SK-N-SH (cell line): ENCODE measurements at regions not wholly inside any gene's neighbourhood (a gene's known extent, or its start where the extent isn't known, plus 50 kb on each side); places are given as distances from the start of the nearest gene placed in this dataset.

ENCODE experiments used
- CTCF ChIA-PET: fragments of 300-600, 350-600 bp; formaldehyde crosslinking; extraction: SDS; loops from one replicate; lab custom pipeline; 2021; lab: Yijun Ruan, JAX
- POLR2A ChIA-PET: fragments of 350-600 bp; sonication (Branson Sonifier 250); formaldehyde crosslinking; extraction: SDS; loops from one replicate; lab custom pipeline; 2020; ENCODE audit warnings: antibody characterized with exemption, inconsistent platforms; lab: Yijun Ruan, JAX
- DNase-seq: peaks from one replicate; pipeline ENCODE4 v3.0.0; 2012
- H2AFZ ChIP-seq: fragments of 200-600 bp; sonication (generic); 2 replicates; pipeline ENCODE4 v1.8.1; 2016; ENCODE audit warnings: antibody characterized with exemption, mild to moderate bottlenecking, low read depth
- H3F3A ChIP-seq: fragments of 200-600 bp; sonication (generic); replicated peaks from 2 replicates; pipeline ENCODE3; 2016; ENCODE audit warnings: antibody characterized with exemption, mild to moderate bottlenecking; ENCODE audit not compliant: insufficient read depth
- H3K27ac ChIP-seq, 2 experiments: fragments of 200-500 bp in 1 of 2; fragments of 200-600 bp in 1 of 2; sonication (Bioruptor generic) in 1 of 2; sonication (generic), shearing (Covaris generic) in 1 of 2; 2 replicates each; pipeline versions ENCODE4 v1.5.1 to v1.6.1; 2014 to 2016; ENCODE audit warnings: low read depth in 2 of 2, inconsistent platforms in 1 of 2, low read length in 1 of 2, mild to moderate bottlenecking in 1 of 2, mixed read lengths in 1 of 2
- H3K27me3 ChIP-seq: fragments of 200-600 bp; sonication (generic), shearing (Covaris generic); 2 replicates; pipeline ENCODE4 v1.6.1; 2016; ENCODE audit warnings: mixed run types; ENCODE audit not compliant: insufficient read depth
- H3K36me3 ChIP-seq, 2 experiments: fragments of 200-500 bp in 1 of 2; fragments of 200-600 bp in 1 of 2; sonication (Bioruptor generic) in 1 of 2; sonication (generic) in 1 of 2; replicated peaks in 1 of 2; 2 replicates each; pipeline versions ENCODE3 to v1.5.1; 2014 to 2016; ENCODE audit warnings: low read length in 1 of 2, mild to moderate bottlenecking in 1 of 2; ENCODE audit not compliant: insufficient read depth in 2 of 2, control insufficient read depth in 1 of 2
- H3K4me1 ChIP-seq, 2 experiments: fragments of 200-500 bp in 1 of 2; fragments of 200-600 bp in 1 of 2; sonication (Bioruptor generic) in 1 of 2; sonication (generic), shearing (Covaris generic) in 1 of 2; 2 replicates each; pipeline versions ENCODE4 v1.5.1 to v1.6.1; 2014 to 2016; ENCODE audit warnings: low read depth in 1 of 2, low read length in 1 of 2, mixed run types in 1 of 2; ENCODE audit not compliant: insufficient read depth in 2 of 2, control insufficient read depth in 1 of 2
- H3K4me2 ChIP-seq: fragments of 200-600 bp; sonication (generic), shearing (Covaris generic); 2 replicates; pipeline ENCODE4 v1.6.1; 2017; ENCODE audit warnings: mixed run types
- H3K4me3 ChIP-seq, 2 experiments: fragments of 200-500 bp in 1 of 2; fragments of 200-600 bp in 1 of 2; sonication (Bioruptor generic) in 1 of 2; sonication (generic), shearing (Covaris generic) in 1 of 2; 2 replicates each; pipeline versions ENCODE4 v1.5.1 to v1.8.1; 2014 to 2016; ENCODE audit warnings: low read depth in 2 of 2, inconsistent platforms in 1 of 2, low read length in 1 of 2, mild to moderate bottlenecking in 1 of 2, mixed read lengths in 1 of 2, moderate library complexity in 1 of 2
- H3K79me2 ChIP-seq: fragments of 200-600 bp; sonication (generic); 2 replicates; pipeline ENCODE4 v1.8.1; 2017; ENCODE audit warnings: mild to moderate bottlenecking; ENCODE audit not compliant: insufficient read depth
- H3K9ac ChIP-seq: fragments of 200-600 bp; sonication (generic); 2 replicates; pipeline ENCODE4 v1.6.1; 2017; ENCODE audit warnings: mixed run types
- H3K9me2 ChIP-seq: fragments of 200-600 bp; sonication (generic); 2 replicates; pipeline ENCODE4 v1.6.1; 2017; ENCODE audit warnings: mixed run types
- H3K9me3 ChIP-seq: fragments of 200-600 bp; sonication (generic); 2 replicates; pipeline ENCODE4 v1.6.1; 2017; ENCODE audit warnings: mixed run types, mild to moderate bottlenecking, moderate library complexity
- H4K20me1 ChIP-seq: fragments of 200-600 bp; sonication (generic); 2 replicates; pipeline ENCODE4 v1.6.1; 2017; ENCODE audit warnings: mild to moderate bottlenecking, mixed run types; ENCODE audit not compliant: insufficient read depth
- ELF1 ChIP-seq: IDR thresholded peaks from 2 replicates; pipeline ENCODE4 v1.4.0; 2012
- EP300 ChIP-seq, 2 experiments: IDR thresholded peaks; 2 replicates each; pipeline versions ENCODE4 v1.4.0 to v1.6.1; 2012; ENCODE audit warnings: borderline replicate concordance in 1 of 2, low read depth in 1 of 2, low read length in 1 of 2
- FOXM1 ChIP-seq: IDR thresholded peaks from 2 replicates; pipeline ENCODE4 v1.4.0; 2012; ENCODE audit warnings: low read depth, mild to moderate bottlenecking
- GABPA ChIP-seq: IDR thresholded peaks from 2 replicates; pipeline ENCODE4 v1.4.0; 2012; ENCODE audit warnings: low read depth, mild to moderate bottlenecking
- GATA2 ChIP-seq: sonication (generic); formaldehyde crosslinking; IDR thresholded peaks from 2 replicates; pipeline ENCODE4 v1.5.0; 2020; ENCODE audit warnings: mild to moderate bottlenecking, missing genetic modification reagents
- IRF3 ChIP-seq: fragments of 150-350 bp; IDR thresholded peaks from 2 replicates; pipeline ENCODE4 v1.6.1; 2016; ENCODE audit warnings: mild to moderate bottlenecking, low read depth, low read length
- JUND ChIP-seq: IDR thresholded peaks from 2 replicates; pipeline ENCODE4 v1.4.0; 2012
- MEF2A ChIP-seq: IDR thresholded peaks from 2 replicates; pipeline ENCODE4 v1.4.0; 2012; ENCODE audit warnings: low read depth, borderline replicate concordance
- MXI1 ChIP-seq: IDR thresholded peaks from 2 replicates; pipeline ENCODE4 v1.6.1; 2012; ENCODE audit warnings: mild to moderate bottlenecking, low read depth, low read length, improper control_type of control experiment
- NFIC ChIP-seq: IDR thresholded peaks from 2 replicates; pipeline ENCODE4 v1.4.0; 2012; ENCODE audit warnings: borderline replicate concordance
- NRF1 ChIP-seq: IDR thresholded peaks from 2 replicates; pipeline ENCODE4 v1.6.1; 2012; ENCODE audit warnings: low read depth, mild to moderate bottlenecking, low read length
- PBX3 ChIP-seq: IDR thresholded peaks from 2 replicates; pipeline ENCODE4; 2012
- POLR2AphosphoS5 ChIP-seq: IDR thresholded peaks from 2 replicates; pipeline ENCODE4 v1.6.1; 2012; ENCODE audit warnings: low read depth, low read length
- RAD21 ChIP-seq: IDR thresholded peaks from 2 replicates; pipeline ENCODE4 v1.6.1; 2012; ENCODE audit warnings: mild to moderate bottlenecking, low read length
- RFX5 ChIP-seq: IDR thresholded peaks from 2 replicates; pipeline ENCODE4 v1.6.1; 2012; ENCODE audit warnings: mild to moderate bottlenecking, improper control_type of control experiment, low read length
- RXRA ChIP-seq: IDR thresholded peaks from 2 replicates; pipeline ENCODE4 v1.4.0; 2012; ENCODE audit warnings: low read depth, mild to moderate bottlenecking, borderline replicate concordance
- SIN3A ChIP-seq: IDR thresholded peaks from 2 replicates; pipeline ENCODE4 v1.6.1; 2012; ENCODE audit warnings: low read depth, mild to moderate bottlenecking, low read length, moderate library complexity, borderline replicate concordance
- SMC3 ChIP-seq: IDR thresholded peaks from 2 replicates; pipeline ENCODE4 v1.6.1; 2012; ENCODE audit warnings: low read depth, low read length, improper control_type of control experiment
- TAF1 ChIP-seq: IDR thresholded peaks from 2 replicates; pipeline ENCODE4 v1.6.1; 2012; ENCODE audit warnings: low read depth, mild to moderate bottlenecking, low read length, moderate library complexity, borderline replicate concordance
- TCF12 ChIP-seq: IDR thresholded peaks from 2 replicates; pipeline ENCODE4 v1.4.0; 2012
- TEAD4 ChIP-seq: IDR thresholded peaks from 2 replicates; pipeline ENCODE4 v1.4.0; 2012; ENCODE audit warnings: mild to moderate bottlenecking, borderline replicate concordance; ENCODE audit not compliant: insufficient read depth
- USF2 ChIP-seq: fragments of 150-350 bp; IDR thresholded peaks from 2 replicates; pipeline ENCODE4 v1.6.1; 2017; ENCODE audit warnings: antibody characterized with exemption, low read length, low read depth, borderline replicate concordance
- YY1 ChIP-seq: IDR thresholded peaks from 2 replicates; pipeline ENCODE4 v1.4.0; 2012; ENCODE audit warnings: low read depth, mild to moderate bottlenecking
- WGBS: methylation state at CpG from one replicate; pipeline ENCODE4 v1.1.6; 2017; ENCODE audit warnings: low lambda C conversion rate; 5-methylcytosine and 5-hydroxymethylcytosine counted together

- TF ChIP-seq RXRA = no peak
- no peak for TF ChIP-seq USF2
- TF ChIP-seq FOXM1 = no peak
- TF ChIP-seq GABPA = no peak
- TF ChIP-seq SMC3 = no peak
- TF ChIP-seq ELF1 = no peak
- TF ChIP-seq RAD21 = no peak
- no peak for TF ChIP-seq SIN3A
- TF ChIP-seq PBX3 = no peak
- no peak for TF ChIP-seq TCF12
- TF ChIP-seq TEAD4 = no peak
- no peak for TF ChIP-seq NFIC
- no peak for TF ChIP-seq EP300 (IDR thresholded peaks at IDR 0.05; ENCODE audit: borderline replicate concordance in 1 of 2, low read depth in 1 of 2, low read length in 1 of 2)
- TF ChIP-seq GATA2 = no peak
- no peak for TF ChIP-seq YY1
- no peak for TF ChIP-seq RFX5
- no peak for TF ChIP-seq TAF1
- TF ChIP-seq MEF2A = no peak
- TF ChIP-seq, all 33 proteins: peak for 0
- 84% methylated on average over 36 of the region's 37 CpGs for WGBS
These were observed 616.6 kb downstream of the TBC1D22A start for GRCh38 chr22:47379037-47379436.

GRCh38 chr22:47377926-47378560, 615.6 kb downstream of the TBC1D22A start:
- WGBS = 9% methylated on average over 5 of the region's 5 CpGs
- no peaks in the 10 kb centered on the region for H3F3A ChIP-seq
- no peaks in the 10 kb centered on the region for H3K9me2 ChIP-seq
- DNase-seq = no peak
- no peak overlapping the region for H3K9ac ChIP-seq
- CTCF ChIA-PET = no interaction called here
- H3K79me2 ChIP-seq = no peaks in the 10 kb centered on the region
- no peaks in the 10 kb centered on the region for H3K9me3 ChIP-seq
- peaks cover 0 to 2% of the 10 kb centered on the region in 2 experiments; a peak in 1 of 4 replicates for H3K4me1 ChIP-seq
- no peaks in the 10 kb centered on the region for H4K20me1 ChIP-seq
- TF ChIP-seq JUND = no peak
- no peak for TF ChIP-seq RXRA
- TF ChIP-seq TCF12 = no peak
- no peak for TF ChIP-seq EP300 (IDR thresholded peaks at IDR 0.05; ENCODE audit: borderline replicate concordance in 1 of 2, low read depth in 1 of 2, low read length in 1 of 2)
- TF ChIP-seq NRF1 = no peak
- TF ChIP-seq IRF3 = no peak
- no peak for TF ChIP-seq RAD21
- TF ChIP-seq GABPA = no peak
- TF ChIP-seq RFX5 = no peak
- no peak for TF ChIP-seq FOXM1
- TF ChIP-seq MXI1 = no peak
- no peak for TF ChIP-seq GATA2
- TF ChIP-seq POLR2AphosphoS5 = no peak
- TF ChIP-seq SIN3A = no peak
- TF ChIP-seq, all 33 proteins: peak for 0
- Histone ChIP-seq H3K4me2 (no peak overlapping the region), H3K36me3 (no peaks in the 10 kb centered on the region), H3K27ac (no peak overlapping the region), H2AFZ (no peak overlapping the region), H3K4me3 (no peak overlapping the region), H3K27me3 (peaks cover 2% of the 10 kb centered on the region; the same call in 1 of the 2 replicates)
- POLR2A ChIA-PET = no interaction called here

More at GRCh38 chr22:47379037-47379436, 616.6 kb downstream of the TBC1D22A start:
- H3K27me3 ChIP-seq = no peaks in the 10 kb centered on the region; the same call in 1 of the 2 replicates
- no peak overlapping the region for H3K27ac ChIP-seq
- H3K9me3 ChIP-seq = no peaks in the 10 kb centered on the region
- H3F3A ChIP-seq = no peaks in the 10 kb centered on the region
- no peak overlapping the region for H2AFZ ChIP-seq
- POLR2A ChIA-PET = no interaction called here
- H3K4me2 ChIP-seq = no peak overlapping the region
- H3K79me2 ChIP-seq = no peaks in the 10 kb centered on the region
- no peak for DNase-seq
- no peaks in the 10 kb centered on the region for H4K20me1 ChIP-seq
- no peak overlapping the region for H3K4me3 ChIP-seq
- CTCF ChIA-PET = no interaction called here
- H3K4me1 ChIP-seq = peaks cover 0 to 2% of the 10 kb centered on the region in 2 experiments; a peak in 1 of 4 replicates
- H3K9me2 ChIP-seq = no peaks in the 10 kb centered on the region
- no peak overlapping the region for H3K9ac ChIP-seq
- no peaks in the 10 kb centered on the region for H3K36me3 ChIP-seq
